ENCODE measurements at regions not wholly inside any gene's neighbourhood (a gene's known extent, or its start where the extent isn't known, plus 50 kb on each side); places are given as distances from the start of the nearest gene placed in this dataset.

- TF ChIP-seq CTCF (IDR thresholded peaks at IDR 0.05 in 2 of 3, conservative IDR thresholded peaks at IDR 0.05 in 1 of 3; ENCODE audit: control insufficient read depth in 2 of 3, extremely low read depth in 1 of 3, insufficient read depth in 1 of 3, low read depth in 3 of 3, low read length in 3 of 3) (no peak), POLR2A (IDR thresholded peaks at IDR 0.05; ENCODE audit: low read depth, low read length) (no peak), CHD2 (IDR thresholded peaks at IDR 0.05; ENCODE audit: borderline replicate concordance, low read depth, low read length) (no peak)
Measured at GRCh38 chr6:67643281-67643680, 991.8 kb upstream of the ADGRB3 start.
